Gastroesophageal sphincter (tissue), 3 donors: ENCODE measurements at regions not wholly inside any gene's neighbourhood (a gene's known extent, or its start where the extent isn't known, plus 50 kb on each side); places are given as distances from the start of the nearest gene placed in this dataset.

ENCODE experiments used
- CTCF ChIP-seq, 4 experiments: fragments of 200-600 bp in 2 of 4; fragments of 450-650 bp in 2 of 4; sonication (generic) in 1 of 4; IDR thresholded peaks; one replicate each; pipeline ENCODE4 v1.5.1; 2017 to 2019; ENCODE audit warnings: antibody characterized with exemption in 4 of 4, mild to moderate bottlenecking in 2 of 4, moderate library complexity in 2 of 4
- POLR2A ChIP-seq, 2 donors: fragments of 450-650 bp; IDR thresholded peaks; one replicate each; pipeline ENCODE4 v1.6.1; 2017; ENCODE audit warnings: antibody characterized with exemption in 2 of 2, mild to moderate bottlenecking in 2 of 2, moderate library complexity in 1 of 2

DNA sequence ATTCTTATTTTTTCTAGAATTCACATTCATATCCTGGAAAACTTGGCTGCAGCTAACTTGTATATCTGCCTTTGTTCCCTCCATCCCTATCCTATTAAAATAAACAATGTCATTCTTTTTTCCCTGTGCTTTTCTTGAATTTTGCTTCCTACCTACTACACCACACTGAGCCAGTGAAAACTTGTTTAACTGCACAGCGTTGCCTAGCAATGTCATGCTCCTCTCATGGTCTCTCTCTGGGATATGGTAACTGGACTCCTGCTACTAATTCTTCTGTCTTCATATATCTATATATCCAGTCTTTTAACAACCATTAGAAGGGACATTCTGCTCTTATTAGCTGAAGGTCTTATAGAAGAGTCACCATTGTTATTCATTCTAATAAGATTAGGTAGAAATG lies 434.4 kb downstream of the METTL15 start:
- TF ChIP-seq POLR2A (IDR thresholded peaks at IDR 0.05) (no peak), CTCF (IDR thresholded peaks at IDR 0.05) (no peak)
